ENCODE measurements at regions not wholly inside any gene's neighbourhood (a gene's known extent, or its start where the extent isn't known, plus 50 kb on each side); places are given as distances from the start of the nearest gene placed in this dataset.

GRCh38 chr13:73335210-73335609 lies 276.4 kb downstream of the KLF5 start:
- Mint-ChIP-seq H3K27me3 (no peaks in the 10 kb centered on the region), H3K4me3 (no peak overlapping the region), H3K9me3 (no peaks in the 10 kb centered on the region), H3K36me3 (ENCODE audit: low read depth) (no peaks in the 10 kb centered on the region), H3K27ac (no peak overlapping the region), H3K4me1 (ENCODE audit: low read depth) (peaks cover 6% of the 10 kb centered on the region)
- CTCF ChIA-PET: no interaction called here
- POLR2A ChIA-PET: no interaction called here
- intact Hi-C loops (cut with micrococcal nuclease): no loop called here
- DNase-seq: no peak
- peak; percentile 66 for ATAC-seq
- TF ChIP-seq CTCF (IDR thresholded peaks at IDR 0.05): no peak

GRCh38 chr13:73334445-73334844 lies 275.6 kb downstream of the KLF5 start:
- ATAC-seq (no peak), DNase-seq (no peak)
- ChIA-PET POLR2A (no interaction called here), CTCF (no interaction called here)
- intact Hi-C loops (cut with micrococcal nuclease): no loop called here
- Mint-ChIP-seq H3K4me3 (no peak overlapping the region), H3K27ac (no peak overlapping the region), H3K27me3 (no peaks in the 10 kb centered on the region), H3K9me3 (no peaks in the 10 kb centered on the region), H3K36me3 (ENCODE audit: low read depth) (no peaks in the 10 kb centered on the region), H3K4me1 (ENCODE audit: low read depth) (peaks cover 6% of the 10 kb centered on the region)
- TF ChIP-seq CTCF (IDR thresholded peaks at IDR 0.05): no peak

GRCh38 chr13:73331556-73331955 lies 272.8 kb downstream of the KLF5 start:
- ATAC-seq: no peak
- no peaks in the 10 kb centered on the region for H3K9me3 Mint-ChIP-seq
- peaks cover 6% of the 10 kb centered on the region for H3K4me1 Mint-ChIP-seq (ENCODE audit: low read depth)
- H3K36me3 Mint-ChIP-seq (ENCODE audit: low read depth): no peaks in the 10 kb centered on the region
- no peak overlapping the region for H3K4me3 Mint-ChIP-seq
- intact Hi-C loops (cut with micrococcal nuclease): no loop called here
- peaks cover 2% of the 10 kb centered on the region for H3K27me3 Mint-ChIP-seq
- no peak for TF ChIP-seq CTCF (IDR thresholded peaks at IDR 0.05)
- no peak overlapping the region for H3K27ac Mint-ChIP-seq
- POLR2A ChIA-PET: no interaction called here
- CTCF ChIA-PET: no interaction called here
- no peak for DNase-seq

GRCh38 chr13:73329355-73329754 lies 270.6 kb downstream of the KLF5 start:
- CTCF ChIA-PET: no interaction called here

GRCh38 chr13:73327579-73327978 lies 268.8 kb downstream of the KLF5 start:
- ATAC-seq (no peak), DNase-seq (no peak)
- Mint-ChIP-seq H3K27ac (no peak overlapping the region), H3K9me3 (no peaks in the 10 kb centered on the region), H3K4me3 (no peak overlapping the region), H3K27me3 (peaks cover 2% of the 10 kb centered on the region), H3K4me1 (ENCODE audit: low read depth) (no peaks in the 10 kb centered on the region), H3K36me3 (ENCODE audit: low read depth) (no peaks in the 10 kb centered on the region)
- POLR2A ChIA-PET: no interaction called here
- intact Hi-C loops (cut with micrococcal nuclease): no loop called here
- CTCF ChIA-PET: no interaction called here
- TF ChIP-seq CTCF (IDR thresholded peaks at IDR 0.05): no peak

More at GRCh38 chr13:73329355-73329754, 270.6 kb downstream of the KLF5 start:
- POLR2A ChIA-PET: no interaction called here
- Mint-ChIP-seq H3K27ac (no peak overlapping the region), H3K9me3 (no peaks in the 10 kb centered on the region), H3K27me3 (peaks cover 2% of the 10 kb centered on the region), H3K4me1 (ENCODE audit: low read depth) (no peaks in the 10 kb centered on the region), H3K4me3 (no peak overlapping the region), H3K36me3 (ENCODE audit: low read depth) (no peaks in the 10 kb centered on the region)
- intact Hi-C loops (cut with micrococcal nuclease): no loop called here
- TF ChIP-seq CTCF (IDR thresholded peaks at IDR 0.05): no peak
- ATAC-seq: no peak
- no peak for DNase-seq
